ENCODE measurements at regions not wholly inside any gene's neighbourhood (a gene's known extent, or its start where the extent isn't known, plus 50 kb on each side); places are given as distances from the start of the nearest gene placed in this dataset.

GRCh38 chr11:80116796-80117195, 676.0 kb upstream of the TENM4 start (continued):
- TF ChIP-seq CTCF (IDR thresholded peaks at IDR 0.05; ENCODE audit: low read depth, low read length, missing input control), result no peak
- TF ChIP-seq FOXA2 (IDR thresholded peaks at IDR 0.05), result no peak
- no peak for TF ChIP-seq HNF4G (IDR thresholded peaks at IDR 0.05)
- no peak for TF ChIP-seq HNF4A (conservative IDR thresholded peaks at IDR 0.05)
- TF ChIP-seq RXRA (IDR thresholded peaks at IDR 0.05), result no peak

- 65% methylated on average over 4 of the region's 4 CpGs for WGBS
- TF ChIP-seq FOXA2 (IDR thresholded peaks at IDR 0.05), result no peak
- no peak for TF ChIP-seq SP1 (IDR thresholded peaks at IDR 0.05)
- no peak for TF ChIP-seq CTCF (IDR thresholded peaks at IDR 0.05; ENCODE audit: low read depth, low read length, missing input control)
- TF ChIP-seq HNF4G (IDR thresholded peaks at IDR 0.05), result no peak
- TF ChIP-seq NR2F2 (IDR thresholded peaks at IDR 0.05), result no peak
- TF ChIP-seq RAD21 (IDR thresholded peaks at IDR 0.05), result no peak
- TF ChIP-seq YY1 (IDR thresholded peaks at IDR 0.05), result no peak
- no peak for TF ChIP-seq TAF1 (conservative IDR thresholded peaks at IDR 0.05)
- no peak for TF ChIP-seq HNF4A (conservative IDR thresholded peaks at IDR 0.05)
- TF ChIP-seq MAX (IDR thresholded peaks at IDR 0.05), result no peak
- no peak for TF ChIP-seq GABPA (IDR thresholded peaks at IDR 0.05 in 1 of 2, conservative IDR thresholded peaks at IDR 0.05 in 1 of 2)
- TF ChIP-seq FOXA1 (IDR thresholded peaks at IDR 0.05), result no peak
- no peak for TF ChIP-seq RXRA (IDR thresholded peaks at IDR 0.05)
- TF ChIP-seq EGR1 (IDR thresholded peaks at IDR 0.05; ENCODE audit: low read depth in 2 of 2), result no peak
- no peak for TF ChIP-seq ATF3 (IDR thresholded peaks at IDR 0.05)
- no peak for TF ChIP-seq REST (IDR thresholded peaks at IDR 0.05)
- TF ChIP-seq JUND (IDR thresholded peaks at IDR 0.05), result no peak
- TF ChIP-seq ZBTB33 (IDR thresholded peaks at IDR 0.05), result no peak
- H3K27ac ChIP-seq (ENCODE audit: low read depth in 1 of 2, low read length in 2 of 2), result no peak overlapping the region
- H3K4me3 ChIP-seq (ENCODE audit: low read depth in 1 of 3, low read length in 3 of 3), result no peak overlapping the region
- H3K4me1 ChIP-seq (ENCODE audit: control insufficient read depth in 4 of 4, insufficient read depth in 4 of 4, low read length in 3 of 4), result no peaks in the 10 kb centered on the region
- no peaks in the 10 kb centered on the region for H3K36me3 ChIP-seq (ENCODE audit: control insufficient read depth in 4 of 4, insufficient read depth in 3 of 4, low read depth in 1 of 4, low read length in 3 of 4)
- no peaks in the 10 kb centered on the region for H3K27me3 ChIP-seq (ENCODE audit: control insufficient read depth in 4 of 4, insufficient read depth in 4 of 4, low read length in 3 of 4)
- DNase-seq (ENCODE audit: low spot score), result no peak
- no peak overlapping the region for H3K9ac ChIP-seq (ENCODE audit: low read depth in 1 of 2, low read length in 2 of 2)
- H3K9me3 ChIP-seq (ENCODE audit: control insufficient read depth in 4 of 4, low read length in 3 of 4), result no peaks in the 10 kb centered on the region
Observed at GRCh38 chr11:80109652-80110051, 668.8 kb upstream of the TENM4 start.

Data from liver (tissue), 8 donors.